OCI-LY3 (cell line): ENCODE measurements at regions not wholly inside any gene's neighbourhood (a gene's known extent, or its start where the extent isn't known, plus 50 kb on each side); places are given as distances from the start of the nearest gene placed in this dataset.

Experiments
- CTCF ChIP-seq: fragments of 200-600, 300-600 bp; sonication (generic); IDR thresholded peaks from 2 replicates; pipeline ENCODE4 v1.5.1; 2014; ENCODE audit warnings: antibody characterized with exemption, low read length, low read depth
- EZH2phosphoT487 ChIP-seq: fragments of 200-600 bp; shearing (Covaris generic); IDR thresholded peaks from 2 replicates; pipeline ENCODE4 v1.6.1; 2018; ENCODE audit warnings: antibody characterized with exemption, mixed run types, low read depth

DNA sequence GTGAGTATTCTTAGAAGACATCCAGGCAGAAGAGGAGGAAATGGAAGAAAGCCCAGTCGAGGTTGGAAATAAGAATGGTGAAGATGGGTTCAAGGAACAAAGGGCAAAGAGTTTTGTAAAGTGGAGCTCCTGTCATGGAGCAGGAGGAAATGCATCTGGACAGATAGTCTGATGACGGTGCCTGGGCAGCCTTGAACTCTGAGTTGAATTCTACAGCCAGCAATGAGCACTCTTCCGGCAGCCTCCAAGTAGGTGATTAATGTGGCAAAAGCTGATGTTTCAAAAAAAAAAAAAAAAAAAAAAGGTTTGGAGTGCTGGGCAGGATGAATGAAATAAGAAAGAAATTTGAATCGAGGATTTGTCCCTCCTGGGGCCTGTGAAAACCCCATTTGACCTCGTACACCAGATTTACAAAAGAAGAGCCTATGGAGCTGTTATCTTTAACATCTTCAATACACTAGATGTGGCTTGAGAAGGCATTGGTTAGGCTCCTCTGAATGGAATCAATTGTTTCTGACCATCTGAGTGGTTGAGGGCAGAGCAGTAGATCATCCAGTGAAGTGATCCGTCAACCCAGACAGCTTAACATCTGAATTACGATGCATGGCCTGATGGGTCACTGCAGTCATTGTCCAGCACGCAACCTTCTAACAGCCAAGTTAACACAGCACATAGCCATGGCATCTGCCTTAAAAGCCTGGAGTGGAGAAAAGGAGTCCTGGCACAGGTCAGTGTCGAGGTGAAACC lies 449.7 kb downstream of the TXNL1 start:
- no peak for TF ChIP-seq CTCF
- TF ChIP-seq EZH2phosphoT487: no peak
